ENCODE measurements at regions not wholly inside any gene's neighbourhood (a gene's known extent, or its start where the extent isn't known, plus 50 kb on each side); places are given as distances from the start of the nearest gene placed in this dataset.
A peak's percentile ranks its signal among the peaks of the same experiment; 100 is the strongest.

DNA sequence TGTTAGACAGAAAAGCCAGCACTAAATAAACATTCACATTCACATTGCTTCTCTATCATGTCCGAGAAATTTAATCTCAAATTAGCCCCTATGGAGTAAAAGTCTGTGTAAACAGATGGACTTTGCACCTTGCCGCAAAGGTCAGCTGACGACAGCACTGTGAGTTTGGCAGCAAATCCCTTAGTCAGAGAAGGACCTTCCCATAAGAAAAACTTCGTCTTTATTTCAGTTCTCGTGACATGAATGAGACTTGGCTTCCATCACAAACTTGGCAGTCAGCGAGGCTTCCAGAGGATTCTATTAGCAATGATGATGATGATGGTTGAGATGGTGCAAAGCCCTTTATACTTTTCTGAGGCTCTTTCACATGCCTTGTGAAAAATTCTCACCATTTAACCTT lies 133.7 kb upstream of the IFNGR1 start:
- no peak overlapping the region for H3K27ac Mint-ChIP-seq
- H3K9me3 Mint-ChIP-seq = no peaks in the 10 kb centered on the region
- H3K4me3 Mint-ChIP-seq = no peak overlapping the region
- DNase-seq = no peak
- no peaks in the 10 kb centered on the region for H3K36me3 Mint-ChIP-seq (ENCODE audit: low read depth)
- no peaks in the 10 kb centered on the region for H3K27me3 Mint-ChIP-seq
- H3K4me1 Mint-ChIP-seq (ENCODE audit: low read depth) = peaks cover 12% of the 10 kb centered on the region

DNA sequence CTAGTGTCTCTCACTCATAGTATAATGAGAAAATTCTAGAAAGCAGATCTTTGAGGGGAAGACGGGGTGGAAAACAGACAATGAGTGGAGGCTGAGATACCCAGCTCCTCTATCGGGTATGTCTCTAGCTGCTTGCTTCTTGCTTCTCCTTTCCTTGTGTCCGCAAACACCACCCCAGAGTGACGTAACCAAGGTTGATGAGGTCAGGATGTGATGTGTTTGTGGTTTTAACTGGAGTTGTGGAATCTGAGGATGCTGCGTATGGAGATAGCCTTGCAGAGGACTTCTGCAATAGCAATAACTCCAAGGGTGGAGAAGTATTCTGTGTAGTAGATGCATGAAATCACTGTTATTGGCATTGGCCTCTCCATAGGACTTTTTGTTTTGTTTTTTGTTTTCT lies 132.7 kb upstream of the IFNGR1 start:
- Mint-ChIP-seq H3K27me3 (no peaks in the 10 kb centered on the region), H3K27ac (no peak overlapping the region), H3K4me3 (no peak overlapping the region), H3K4me1 (ENCODE audit: low read depth) (peaks cover 12% of the 10 kb centered on the region), H3K36me3 (ENCODE audit: low read depth) (no peaks in the 10 kb centered on the region), H3K9me3 (no peaks in the 10 kb centered on the region)
- DNase-seq = no peak

DNA sequence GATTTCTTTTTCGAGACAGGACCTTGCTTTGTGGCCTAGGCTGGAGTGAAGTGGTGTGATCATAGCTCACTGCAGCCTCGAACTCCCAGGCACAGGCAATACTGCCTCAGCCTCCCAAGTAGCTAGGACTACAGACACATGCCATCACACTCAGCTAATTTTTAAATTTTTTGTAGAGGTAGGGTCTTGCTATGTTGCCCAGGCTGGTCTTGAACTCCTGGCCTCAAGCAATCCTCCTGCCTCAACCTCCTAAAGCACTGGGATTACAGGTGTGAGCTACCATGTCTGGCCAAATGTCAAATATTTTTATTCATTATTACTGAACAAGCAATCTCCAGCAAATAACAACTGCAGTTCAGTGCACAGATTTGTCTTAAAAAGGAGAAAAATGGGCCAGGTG lies 131.7 kb upstream of the IFNGR1 start:
- Mint-ChIP-seq H3K27me3 (no peaks in the 10 kb centered on the region), H3K4me1 (ENCODE audit: low read depth) (peaks cover 12% of the 10 kb centered on the region), H3K9me3 (no peaks in the 10 kb centered on the region), H3K27ac (no peak overlapping the region), H3K4me3 (no peak overlapping the region), H3K36me3 (ENCODE audit: low read depth) (no peaks in the 10 kb centered on the region)
- DNase-seq = no peak

DNA sequence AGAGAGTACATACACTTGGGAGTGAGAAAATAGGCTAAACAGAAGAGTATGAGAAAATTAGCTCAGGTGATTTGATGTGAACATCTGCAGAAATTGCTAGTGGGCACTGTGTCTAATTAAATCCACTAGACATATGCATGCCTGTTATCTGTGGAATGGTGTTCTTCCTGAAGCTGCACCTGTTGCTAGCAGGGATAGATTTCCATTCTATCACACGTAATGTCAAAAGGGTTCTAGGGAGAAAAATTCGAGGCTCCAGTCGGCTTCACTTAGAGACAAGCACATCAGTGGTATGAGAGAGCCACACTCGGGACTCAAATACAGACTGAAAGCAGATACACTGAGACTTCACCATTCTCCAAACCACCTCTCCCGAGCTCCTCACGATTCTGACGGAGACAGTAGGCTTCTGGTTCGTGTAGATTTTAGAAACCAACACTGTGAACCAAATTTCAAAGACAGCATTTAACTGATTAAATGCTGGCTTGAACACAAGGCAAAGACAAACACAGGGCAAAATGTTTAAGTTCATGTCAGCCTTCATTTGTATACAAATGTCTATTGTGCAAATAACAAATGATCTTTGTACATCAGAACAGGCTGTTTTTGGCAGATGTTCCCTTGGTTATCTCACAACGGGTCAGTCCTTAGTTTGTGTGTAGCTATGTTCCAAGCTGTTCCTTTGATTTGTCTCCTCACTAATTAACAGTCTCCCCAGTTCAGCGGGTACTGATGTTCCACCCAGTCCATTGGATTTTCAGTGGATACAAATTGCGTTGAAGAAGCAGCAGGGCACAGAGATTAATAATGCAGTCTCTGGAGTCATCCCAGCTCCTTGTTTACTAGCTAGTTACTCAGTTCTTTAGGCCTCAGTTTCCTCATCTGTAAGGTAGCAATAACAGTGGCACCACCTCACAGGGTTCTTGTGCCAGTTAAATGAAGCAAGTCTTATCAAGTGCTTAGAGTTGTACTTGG lies 131.0 kb upstream of the IFNGR1 start:
- no peaks in the 10 kb centered on the region for H3K36me3 Mint-ChIP-seq (ENCODE audit: low read depth)
- H3K4me1 Mint-ChIP-seq (ENCODE audit: low read depth) = peaks cover 12% of the 10 kb centered on the region
- H3K27me3 Mint-ChIP-seq = no peaks in the 10 kb centered on the region
- DNase-seq = no peak
- H3K4me3 Mint-ChIP-seq = no peak overlapping the region
- no peaks in the 10 kb centered on the region for H3K9me3 Mint-ChIP-seq
- H3K27ac Mint-ChIP-seq = no peak overlapping the region

DNA sequence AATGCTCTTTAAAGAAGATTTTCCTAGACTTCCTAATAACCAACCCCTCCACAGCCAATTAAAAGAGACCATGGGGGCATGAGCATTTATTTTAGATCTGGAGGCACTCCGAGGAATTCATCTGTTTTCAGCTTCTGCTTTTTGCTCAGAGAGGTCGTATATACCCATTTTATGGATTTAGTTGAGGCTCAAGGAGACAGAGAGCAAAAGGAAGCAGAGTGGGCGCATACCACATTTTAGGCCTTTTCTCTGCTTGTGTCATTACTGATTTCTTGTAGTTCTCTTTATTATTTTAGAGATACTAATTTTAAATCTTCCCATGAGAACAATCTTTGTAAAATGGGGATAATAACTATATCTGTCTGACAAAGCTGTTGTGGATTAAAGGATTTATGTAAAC lies 129.6 kb upstream of the IFNGR1 start:
- DNase-seq = no peak
- Mint-ChIP-seq H3K9me3 (no peaks in the 10 kb centered on the region), H3K4me1 (ENCODE audit: low read depth) (peaks cover 11% of the 10 kb centered on the region), H3K27ac (no peak overlapping the region), H3K4me3 (no peak overlapping the region), H3K36me3 (ENCODE audit: low read depth) (no peaks in the 10 kb centered on the region), H3K27me3 (no peaks in the 10 kb centered on the region)

DNA sequence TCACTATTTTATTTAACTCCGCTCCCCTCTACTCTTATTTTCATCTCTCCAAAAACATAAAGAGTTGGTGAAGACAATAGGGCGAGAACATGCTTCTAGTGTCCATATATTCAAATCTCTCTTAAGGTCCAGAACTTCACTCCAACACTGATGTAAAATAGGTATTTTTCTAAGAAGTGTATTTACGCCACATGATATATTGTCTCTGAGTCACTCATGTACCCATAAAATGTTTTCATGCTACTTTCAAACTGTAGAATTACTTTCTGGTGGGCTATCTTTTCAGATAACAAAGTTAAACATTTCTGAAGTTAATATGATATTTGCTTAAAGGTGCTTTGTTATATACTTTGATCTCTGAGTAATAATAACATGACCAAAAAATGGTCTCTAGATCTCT lies 124.1 kb upstream of the IFNGR1 start:
- H3K36me3 Mint-ChIP-seq (ENCODE audit: low read depth) = no peaks in the 10 kb centered on the region
- peaks cover 13% of the 10 kb centered on the region for H3K4me1 Mint-ChIP-seq (ENCODE audit: low read depth)
- H3K27me3 Mint-ChIP-seq = peaks cover 8% of the 10 kb centered on the region
- H3K9me3 Mint-ChIP-seq = no peaks in the 10 kb centered on the region
- H3K27ac Mint-ChIP-seq = no peak overlapping the region
- peak overlapping the region; percentile 74 for H3K4me3 Mint-ChIP-seq
- no peak for DNase-seq

DNA sequence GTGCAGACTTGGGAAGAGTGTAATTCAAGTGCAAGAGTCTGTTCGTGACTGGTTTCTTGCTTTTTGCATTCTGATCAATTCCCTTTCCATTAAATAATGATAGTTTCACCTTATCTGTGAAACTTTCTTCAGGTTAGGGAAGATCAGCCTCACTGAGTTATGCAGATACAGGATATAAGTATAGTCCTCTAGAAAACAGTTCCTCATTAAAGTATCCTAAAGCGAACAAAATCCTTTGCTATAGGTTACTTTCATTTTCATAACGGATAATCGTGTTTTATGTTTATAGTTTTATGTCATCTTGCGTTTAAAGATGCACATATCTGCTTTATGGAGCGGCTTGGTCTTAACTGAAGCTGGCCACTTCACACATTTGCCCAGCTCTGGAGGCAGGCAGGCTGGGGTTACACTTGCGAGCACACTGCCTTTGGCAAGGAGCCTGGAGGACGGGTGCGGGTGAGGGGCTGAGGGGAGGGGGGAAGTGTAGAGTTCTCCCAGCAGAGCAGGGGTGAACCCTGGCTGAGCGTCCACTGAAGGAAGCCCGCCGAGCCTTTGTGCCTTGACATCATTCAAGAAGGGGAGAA lies 123.5 kb upstream of the IFNGR1 start:
- no peaks in the 10 kb centered on the region for H3K9me3 Mint-ChIP-seq
- H3K4me3 Mint-ChIP-seq = peak overlapping the region; percentile 74
- H3K27ac Mint-ChIP-seq = peak overlapping the region; percentile 71
- DNase-seq = no peak
- peaks cover 13% of the 10 kb centered on the region for H3K4me1 Mint-ChIP-seq (ENCODE audit: low read depth)
- peaks cover 8% of the 10 kb centered on the region for H3K27me3 Mint-ChIP-seq
- H3K36me3 Mint-ChIP-seq (ENCODE audit: low read depth) = no peaks in the 10 kb centered on the region

DNA sequence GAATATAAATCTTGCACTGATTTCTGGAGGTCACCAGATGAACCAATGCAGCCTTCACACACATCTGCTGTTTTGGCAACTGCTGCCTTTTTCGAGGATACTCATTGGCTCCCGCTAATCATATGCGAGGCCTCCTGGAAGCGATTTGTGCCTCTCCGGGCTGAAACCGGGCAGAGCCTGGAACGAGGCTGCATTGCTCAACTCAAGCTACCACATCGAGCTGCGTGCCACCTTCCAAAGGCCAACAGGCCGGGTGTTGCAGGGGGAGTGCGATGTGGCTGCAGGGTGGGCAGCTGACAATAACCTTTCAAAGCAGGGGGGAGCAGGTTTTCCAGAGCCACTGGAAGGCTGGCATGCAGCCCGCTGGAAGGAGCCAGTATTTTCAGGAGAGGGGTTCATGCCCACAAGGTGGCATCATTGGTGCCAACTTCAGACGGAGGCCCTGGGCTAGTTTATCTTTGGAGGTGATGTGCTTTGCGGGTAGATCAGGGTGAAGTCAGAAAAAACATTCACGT lies 122.6 kb upstream of the IFNGR1 start:
- Mint-ChIP-seq H3K4me3 (peak overlapping the region; percentile 74), H3K36me3 (ENCODE audit: low read depth) (no peaks in the 10 kb centered on the region), H3K27ac (no peak overlapping the region), H3K9me3 (no peaks in the 10 kb centered on the region), H3K27me3 (peaks cover 8% of the 10 kb centered on the region), H3K4me1 (ENCODE audit: low read depth) (peaks cover 13% of the 10 kb centered on the region)
- DNase-seq = peak; percentile 52

DNA sequence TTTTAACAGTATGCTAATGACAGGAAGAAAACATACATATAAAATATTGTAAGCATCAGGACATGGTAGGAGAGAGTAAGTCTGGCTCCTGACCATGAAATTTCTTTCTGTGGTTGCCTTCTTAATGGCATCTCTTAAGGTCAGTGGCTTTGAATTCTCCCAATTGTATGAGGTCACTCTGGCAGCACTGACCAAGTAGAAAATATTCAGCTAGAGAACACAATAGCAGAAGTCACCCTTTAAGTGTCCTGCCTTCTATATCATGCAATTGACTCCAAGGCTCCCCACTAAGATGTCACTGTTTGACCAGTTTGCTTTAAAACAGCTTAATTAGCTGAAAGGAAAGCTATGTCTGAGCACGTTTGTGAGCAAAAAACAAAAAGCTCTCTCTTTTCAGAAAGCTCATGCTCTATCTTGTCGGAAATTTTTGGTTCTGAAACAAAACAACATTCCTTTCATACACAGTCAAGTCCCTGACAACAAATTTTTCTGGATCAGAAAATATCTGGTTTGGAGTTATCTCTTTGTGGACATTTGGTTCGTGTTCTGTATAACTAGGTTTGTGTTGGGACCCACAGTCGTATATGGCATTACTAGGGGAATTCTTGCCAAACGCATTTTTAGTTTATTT lies 120.9 kb upstream of the IFNGR1 start:
- Mint-ChIP-seq H3K27me3 (peaks cover 14% of the 10 kb centered on the region), H3K4me3 (no peak overlapping the region), H3K9me3 (no peaks in the 10 kb centered on the region)

DNA sequence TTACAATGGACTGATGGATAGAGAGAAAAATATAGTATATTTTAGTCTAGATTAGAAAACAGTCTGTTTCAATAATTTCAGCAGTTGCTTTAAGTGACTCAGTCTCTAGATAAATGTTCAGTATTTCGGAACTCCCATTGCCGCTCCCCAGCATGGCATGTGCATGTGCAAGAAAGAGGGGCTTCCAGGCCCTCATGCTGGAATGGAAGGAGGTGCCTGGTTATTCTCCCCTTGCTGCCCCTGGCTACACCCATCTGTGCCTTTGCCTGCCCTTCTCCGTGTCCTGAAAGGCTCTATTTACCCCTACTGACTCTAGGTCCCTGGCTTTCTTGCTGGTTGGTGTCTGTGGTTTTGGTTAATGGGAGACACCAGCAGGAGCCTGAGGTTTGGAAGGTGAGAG lies 115.7 kb upstream of the IFNGR1 start:
- no peaks in the 10 kb centered on the region for H3K4me1 Mint-ChIP-seq (ENCODE audit: low read depth)
- no peaks in the 10 kb centered on the region for H3K9me3 Mint-ChIP-seq
- H3K4me3 Mint-ChIP-seq = no peak overlapping the region
- H3K27me3 Mint-ChIP-seq = peaks cover 12% of the 10 kb centered on the region
- DNase-seq = no peak
- H3K36me3 Mint-ChIP-seq (ENCODE audit: low read depth) = no peaks in the 10 kb centered on the region
- H3K27ac Mint-ChIP-seq = no peak overlapping the region

More for the DNA sequence above, 120.9 kb upstream of the IFNGR1 start:
- Mint-ChIP-seq H3K27ac (no peak overlapping the region), H3K36me3 (ENCODE audit: low read depth) (no peaks in the 10 kb centered on the region), H3K4me1 (ENCODE audit: low read depth) (peaks cover 13% of the 10 kb centered on the region)
- no peak for DNase-seq

DNA sequence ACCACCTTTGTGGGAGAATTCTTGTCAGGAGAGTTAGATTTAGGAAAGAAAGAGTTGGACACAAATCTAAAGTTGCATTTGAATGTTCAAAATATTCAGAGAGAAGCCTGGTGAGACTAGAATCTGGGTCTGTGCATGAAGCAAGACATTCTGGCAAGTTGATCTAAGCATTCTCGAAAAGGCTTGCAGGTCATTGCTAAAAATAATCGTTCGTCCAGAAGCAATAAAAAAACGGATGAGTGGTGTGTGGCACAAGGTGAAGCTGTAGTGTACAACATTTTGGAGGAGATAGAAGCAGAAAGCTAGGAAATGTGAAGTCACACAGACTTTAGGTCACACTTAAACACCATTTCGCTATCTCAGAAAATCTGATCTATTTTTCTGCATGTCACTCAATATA lies 114.9 kb upstream of the IFNGR1 start:
- no peaks in the 10 kb centered on the region for H3K36me3 Mint-ChIP-seq (ENCODE audit: low read depth)
- H3K27ac Mint-ChIP-seq = no peak overlapping the region
- no peaks in the 10 kb centered on the region for H3K9me3 Mint-ChIP-seq
- H3K27me3 Mint-ChIP-seq = peaks cover 10% of the 10 kb centered on the region
- H3K4me3 Mint-ChIP-seq = no peak overlapping the region
- DNase-seq = no peak
- no peaks in the 10 kb centered on the region for H3K4me1 Mint-ChIP-seq (ENCODE audit: low read depth)

DNA sequence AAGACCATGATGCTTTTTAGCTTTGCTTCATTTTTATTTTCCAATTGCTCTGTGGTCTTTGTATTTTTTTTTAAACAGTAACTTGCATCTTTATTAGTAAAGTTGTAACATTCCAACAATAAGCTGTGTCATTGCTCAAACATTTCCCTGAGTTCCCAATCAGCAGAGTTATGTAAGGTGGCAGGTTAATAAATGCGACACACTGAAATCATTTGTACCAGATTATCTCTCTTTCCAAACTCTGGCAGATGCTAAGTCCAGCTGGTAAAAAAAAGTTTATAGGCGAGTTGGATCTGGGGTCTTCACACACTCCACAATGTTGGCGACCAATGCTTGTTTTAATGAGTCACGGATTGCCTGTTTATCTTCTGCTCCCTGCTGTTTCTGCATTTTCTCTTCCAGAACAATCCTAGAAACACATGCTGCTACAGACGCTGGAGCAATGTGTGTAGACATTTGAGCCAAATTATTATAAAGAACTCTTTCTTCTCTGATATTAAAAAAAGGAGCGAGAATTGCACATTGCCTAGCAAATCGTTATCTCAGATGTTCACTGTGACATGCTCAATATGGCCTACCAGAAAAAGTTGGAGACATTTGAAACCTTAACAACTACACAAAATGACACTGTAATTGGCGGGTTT lies 113.6 kb upstream of the IFNGR1 start:
- Mint-ChIP-seq H3K36me3 (ENCODE audit: low read depth) (no peaks in the 10 kb centered on the region), H3K27me3 (peaks cover 8% of the 10 kb centered on the region), H3K4me1 (ENCODE audit: low read depth) (no peaks in the 10 kb centered on the region), H3K27ac (no peak overlapping the region), H3K9me3 (no peaks in the 10 kb centered on the region), H3K4me3 (no peak overlapping the region)
- no peak for DNase-seq

DNA sequence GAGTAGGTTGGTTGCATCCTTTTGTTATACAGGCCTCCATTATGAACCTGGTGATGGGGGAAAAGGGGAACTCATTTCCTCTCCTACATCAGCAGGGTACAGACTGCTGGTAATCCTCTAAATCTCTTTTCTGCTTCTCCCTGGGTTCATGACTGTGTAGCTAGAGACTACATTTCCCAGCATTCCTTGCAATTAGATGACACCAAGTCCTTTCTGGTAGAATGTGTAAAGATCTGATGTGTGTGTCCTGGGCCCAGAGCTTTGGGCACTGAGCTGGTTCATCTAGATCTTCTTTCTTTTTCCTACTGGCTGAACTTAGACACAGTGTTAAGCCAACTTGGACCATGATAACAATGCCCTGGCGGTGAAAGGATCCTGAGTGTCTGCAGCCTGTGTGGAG lies 104.7 kb upstream of the IFNGR1 start:
- Mint-ChIP-seq H3K9me3 (no peaks in the 10 kb centered on the region), H3K27me3 (peaks cover 2% of the 10 kb centered on the region), H3K4me3 (no peak overlapping the region), H3K36me3 (ENCODE audit: low read depth) (no peaks in the 10 kb centered on the region), H3K4me1 (ENCODE audit: low read depth) (no peaks in the 10 kb centered on the region), H3K27ac (no peak overlapping the region)
- DNase-seq = no peak

DNA sequence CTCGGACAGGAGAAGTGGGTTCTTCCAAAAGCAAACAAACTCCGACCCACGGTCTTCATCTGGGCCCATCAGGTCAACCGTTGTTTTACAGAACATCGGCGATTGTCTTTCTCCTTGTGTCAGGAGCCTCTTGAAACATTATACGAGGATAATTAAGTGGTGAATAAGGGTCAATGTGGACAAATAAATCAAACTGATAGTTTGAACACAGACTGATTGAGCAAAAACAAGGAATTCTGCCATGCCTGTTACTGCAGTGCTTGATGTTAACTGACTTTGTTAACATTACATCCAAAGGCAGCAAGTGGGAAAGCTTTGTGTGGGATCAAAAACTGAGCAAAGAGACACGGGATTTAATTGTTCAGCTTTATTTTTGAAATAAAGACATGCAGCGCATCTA lies 101.1 kb upstream of the IFNGR1 start:
- DNase-seq = no peak
- no peak overlapping the region for H3K27ac Mint-ChIP-seq
- H3K4me3 Mint-ChIP-seq = no peak overlapping the region
- H3K27me3 Mint-ChIP-seq = peaks cover 2% of the 10 kb centered on the region
- no peaks in the 10 kb centered on the region for H3K36me3 Mint-ChIP-seq (ENCODE audit: low read depth)
- no peaks in the 10 kb centered on the region for H3K4me1 Mint-ChIP-seq (ENCODE audit: low read depth)
- H3K9me3 Mint-ChIP-seq = no peaks in the 10 kb centered on the region

Data from activated T-cell treated with anti-CD3 and anti-CD28 coated beads, Interleukin-2, amount 50 U/mL, for 24 hours (primary cell).